ENCODE measurements at regions not wholly inside any gene's neighbourhood (a gene's known extent, or its start where the extent isn't known, plus 50 kb on each side); places are given as distances from the start of the nearest gene placed in this dataset.

DNA sequence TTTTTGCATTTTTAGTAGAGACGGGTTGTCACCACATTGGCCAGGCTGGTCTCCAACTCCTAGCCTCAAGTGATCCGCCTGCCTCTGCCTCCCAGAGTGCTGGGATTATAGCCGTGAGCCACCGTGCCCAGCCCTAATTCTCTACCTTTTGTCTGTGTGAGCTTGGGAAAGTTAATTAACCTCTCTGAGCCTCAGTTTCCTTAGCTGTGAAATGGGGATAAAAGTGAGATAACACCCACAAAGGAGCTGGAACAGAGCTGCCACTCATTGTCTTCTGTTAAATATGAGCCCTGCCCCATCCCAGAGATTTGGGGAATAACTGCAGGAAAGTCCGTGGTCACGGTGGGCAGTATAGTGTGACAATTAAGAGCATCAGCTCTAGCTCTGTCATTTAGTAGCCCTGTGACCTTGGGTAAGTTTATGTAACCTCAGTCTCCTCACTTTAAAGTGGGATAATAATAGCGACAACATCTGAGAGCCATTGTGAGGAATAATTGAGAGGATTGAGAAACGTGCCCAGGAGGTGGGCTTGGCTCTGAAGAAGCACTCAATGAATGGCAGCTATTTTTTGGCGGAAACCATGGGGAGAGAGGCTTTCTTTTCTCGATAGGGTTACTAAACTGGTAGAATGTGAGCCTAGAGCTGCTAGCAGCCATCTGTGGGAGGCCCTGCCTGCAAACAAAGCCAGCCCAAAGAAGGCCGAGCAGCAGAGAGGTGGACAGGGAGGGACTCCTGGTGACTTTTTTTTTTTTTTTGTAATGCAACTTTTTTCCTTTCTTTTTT, 60.8 kb upstream of the MED13L start:
- Mint-ChIP-seq H3K36me3 (ENCODE audit: low read depth) (no peaks in the 10 kb centered on the region), H3K9me3 (ENCODE audit: low read depth) (peaks cover 9% of the 10 kb centered on the region), H3K4me1 (ENCODE audit: low read depth) (peaks cover 7% of the 10 kb centered on the region), H3K4me3 (ENCODE audit: unreplicated experiment) (no peak overlapping the region), H3K27me3 (ENCODE audit: low read depth) (no peaks in the 10 kb centered on the region), H3K27ac (ENCODE audit: unreplicated experiment) (no peak overlapping the region)
- DNase-seq (ENCODE audit: low spot score), result no peak
- TF ChIP-seq, protein P1, sequence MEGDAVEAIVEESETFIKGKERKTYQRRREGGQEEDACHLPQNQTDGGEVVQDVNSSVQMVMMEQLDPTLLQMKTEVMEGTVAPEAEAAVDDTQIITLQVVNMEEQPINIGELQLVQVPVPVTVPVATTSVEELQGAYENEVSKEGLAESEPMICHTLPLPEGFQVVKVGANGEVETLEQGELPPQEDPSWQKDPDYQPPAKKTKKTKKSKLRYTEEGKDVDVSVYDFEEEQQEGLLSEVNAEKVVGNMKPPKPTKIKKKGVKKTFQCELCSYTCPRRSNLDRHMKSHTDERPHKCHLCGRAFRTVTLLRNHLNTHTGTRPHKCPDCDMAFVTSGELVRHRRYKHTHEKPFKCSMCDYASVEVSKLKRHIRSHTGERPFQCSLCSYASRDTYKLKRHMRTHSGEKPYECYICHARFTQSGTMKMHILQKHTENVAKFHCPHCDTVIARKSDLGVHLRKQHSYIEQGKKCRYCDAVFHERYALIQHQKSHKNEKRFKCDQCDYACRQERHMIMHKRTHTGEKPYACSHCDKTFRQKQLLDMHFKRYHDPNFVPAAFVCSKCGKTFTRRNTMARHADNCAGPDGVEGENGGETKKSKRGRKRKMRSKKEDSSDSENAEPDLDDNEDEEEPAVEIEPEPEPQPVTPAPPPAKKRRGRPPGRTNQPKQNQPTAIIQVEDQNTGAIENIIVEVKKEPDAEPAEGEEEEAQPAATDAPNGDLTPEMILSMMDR (IDR thresholded peaks at IDR 0.05), result no peak

GRCh38 chr12:116339062-116339461, 61.6 kb upstream of the MED13L start:
- Mint-ChIP-seq H3K36me3 (ENCODE audit: low read depth) (no peaks in the 10 kb centered on the region), H3K4me3 (ENCODE audit: unreplicated experiment) (no peak overlapping the region), H3K27ac (ENCODE audit: unreplicated experiment) (no peak overlapping the region), H3K27me3 (ENCODE audit: low read depth) (no peaks in the 10 kb centered on the region), H3K4me1 (ENCODE audit: low read depth) (peaks cover 7% of the 10 kb centered on the region), H3K9me3 (ENCODE audit: low read depth) (peaks cover 13% of the 10 kb centered on the region)
- DNase-seq (ENCODE audit: low spot score), result no peak
- TF ChIP-seq, protein P1 (IDR thresholded peaks at IDR 0.05), result no peak

GRCh38 chr12:116339800-116340371, 62.4 kb upstream of the MED13L start:
- peaks cover 16% of the 10 kb centered on the region for H3K9me3 Mint-ChIP-seq (ENCODE audit: low read depth)
- peaks cover 2% of the 10 kb centered on the region for H3K36me3 Mint-ChIP-seq (ENCODE audit: low read depth)
- H3K27me3 Mint-ChIP-seq (ENCODE audit: low read depth), result no peaks in the 10 kb centered on the region
- H3K4me1 Mint-ChIP-seq (ENCODE audit: low read depth), result peaks cover 7% of the 10 kb centered on the region
- TF ChIP-seq, protein P1 (IDR thresholded peaks at IDR 0.05), result no peak
- DNase-seq (ENCODE audit: low spot score), result no peak
- H3K4me3 Mint-ChIP-seq (ENCODE audit: unreplicated experiment), result no peak overlapping the region
- H3K27ac Mint-ChIP-seq (ENCODE audit: unreplicated experiment), result no peak overlapping the region

DNA sequence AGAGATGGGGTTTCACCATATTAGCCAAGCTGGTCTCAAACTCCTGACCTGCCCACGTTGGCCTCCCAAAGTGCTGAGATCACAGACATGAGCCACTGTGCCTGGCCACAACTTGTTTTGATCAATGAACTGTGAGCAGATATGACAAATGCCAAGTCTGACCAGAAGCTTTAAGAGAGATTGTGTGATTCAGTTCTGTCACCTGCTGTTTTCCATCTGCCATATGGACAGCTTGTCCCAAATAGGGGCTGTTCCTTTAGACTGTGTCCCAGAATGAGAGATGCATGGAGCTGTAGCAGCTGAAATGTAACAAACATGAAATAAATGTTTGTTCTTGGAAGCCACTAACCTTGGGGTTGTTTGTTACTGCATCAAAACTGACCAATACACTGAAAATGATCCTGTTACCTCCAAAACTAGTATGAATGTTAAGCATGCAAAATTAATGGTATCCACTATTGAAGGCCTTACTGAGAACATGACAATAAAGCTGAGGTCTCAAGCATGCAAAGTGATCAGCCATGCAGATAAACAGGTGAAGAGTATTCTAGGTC, 65.9 kb upstream of the MED13L start:
- Mint-ChIP-seq H3K36me3 (ENCODE audit: low read depth) (peaks cover 6% of the 10 kb centered on the region), H3K4me3 (ENCODE audit: unreplicated experiment) (no peak overlapping the region), H3K27ac (ENCODE audit: unreplicated experiment) (no peak overlapping the region), H3K9me3 (ENCODE audit: low read depth) (peaks cover 23% of the 10 kb centered on the region), H3K27me3 (ENCODE audit: low read depth) (no peaks in the 10 kb centered on the region), H3K4me1 (ENCODE audit: low read depth) (peaks cover 23% of the 10 kb centered on the region)
- DNase-seq (ENCODE audit: low spot score), result no peak
- TF ChIP-seq, protein P1 (IDR thresholded peaks at IDR 0.05), result no peak

GRCh38 chr12:116346222-116346621, 68.7 kb upstream of the MED13L start:
- Mint-ChIP-seq H3K27me3 (ENCODE audit: low read depth) (no peaks in the 10 kb centered on the region), H3K36me3 (ENCODE audit: low read depth) (peaks cover 6% of the 10 kb centered on the region), H3K4me3 (ENCODE audit: unreplicated experiment) (no peak overlapping the region), H3K4me1 (ENCODE audit: low read depth) (peaks cover 16% of the 10 kb centered on the region), H3K9me3 (ENCODE audit: low read depth) (peaks cover 23% of the 10 kb centered on the region), H3K27ac (ENCODE audit: unreplicated experiment) (no peak overlapping the region)
- TF ChIP-seq, protein P1 (IDR thresholded peaks at IDR 0.05), result no peak
- DNase-seq (ENCODE audit: low spot score), result no peak

Measured in chondrocyte (in vitro differentiated cells).